HG03159 (cell line): ENCODE measurements at regions not wholly inside any gene's neighbourhood (a gene's known extent, or its start where the extent isn't known, plus 50 kb on each side); places are given as distances from the start of the nearest gene placed in this dataset.
"Not testable (repeated sequence)": the region's sequence is repeated elsewhere in the genome, so short reads cannot be mapped to it uniquely, and the experiment has no call there.

Experiments used
- ATAC-seq: cut with Tn5 transposase; IDR thresholded peaks from one replicate; pipeline ENCODE4 v1.9.1; 2021; ENCODE audit warnings: mild to moderate bottlenecking, moderate library complexity; ENCODE audit not compliant: unreplicated experiment

DNA sequence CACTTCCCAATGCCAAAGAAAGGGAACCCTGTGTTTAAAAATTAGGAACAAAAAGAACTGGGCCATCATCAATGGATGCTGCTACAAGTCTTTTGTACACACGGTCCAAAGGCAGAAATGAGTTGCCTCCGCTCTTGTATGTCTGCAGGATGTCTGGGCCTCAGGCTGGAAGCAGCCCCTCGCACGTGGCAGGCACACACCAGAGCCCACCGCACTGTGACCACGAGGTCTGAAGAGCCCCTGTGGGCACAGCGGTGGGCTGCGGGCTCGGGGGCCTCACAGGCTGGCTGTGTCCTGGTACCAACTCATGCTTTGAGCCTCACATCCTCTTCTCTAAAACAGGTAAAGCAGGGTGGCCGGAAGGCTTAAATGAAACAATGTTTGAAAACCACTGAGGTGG, 309.3 kb downstream of the C16orf95 start:
- no peak for ATAC-seq

DNA sequence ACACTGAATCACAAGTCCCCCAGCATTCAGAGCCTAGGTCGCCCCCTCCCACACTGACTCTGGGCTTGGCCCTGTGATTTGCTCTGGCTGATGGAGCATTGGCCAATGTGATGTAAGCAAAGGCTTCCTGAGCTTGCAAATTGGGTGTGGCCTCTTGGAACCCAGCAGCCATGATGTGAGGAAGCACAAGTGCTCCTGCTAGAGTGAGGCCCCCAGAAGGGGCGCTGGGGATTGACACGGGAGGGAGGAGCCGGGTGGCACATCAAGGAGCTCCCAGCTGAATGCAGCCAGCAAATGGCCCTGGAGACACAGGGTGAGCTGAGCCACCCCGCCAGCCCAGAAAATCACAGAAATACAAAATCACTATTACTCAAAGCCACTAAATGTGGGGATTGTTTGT, 308.5 kb downstream of the C16orf95 start:
- ATAC-seq: no peak

DNA sequence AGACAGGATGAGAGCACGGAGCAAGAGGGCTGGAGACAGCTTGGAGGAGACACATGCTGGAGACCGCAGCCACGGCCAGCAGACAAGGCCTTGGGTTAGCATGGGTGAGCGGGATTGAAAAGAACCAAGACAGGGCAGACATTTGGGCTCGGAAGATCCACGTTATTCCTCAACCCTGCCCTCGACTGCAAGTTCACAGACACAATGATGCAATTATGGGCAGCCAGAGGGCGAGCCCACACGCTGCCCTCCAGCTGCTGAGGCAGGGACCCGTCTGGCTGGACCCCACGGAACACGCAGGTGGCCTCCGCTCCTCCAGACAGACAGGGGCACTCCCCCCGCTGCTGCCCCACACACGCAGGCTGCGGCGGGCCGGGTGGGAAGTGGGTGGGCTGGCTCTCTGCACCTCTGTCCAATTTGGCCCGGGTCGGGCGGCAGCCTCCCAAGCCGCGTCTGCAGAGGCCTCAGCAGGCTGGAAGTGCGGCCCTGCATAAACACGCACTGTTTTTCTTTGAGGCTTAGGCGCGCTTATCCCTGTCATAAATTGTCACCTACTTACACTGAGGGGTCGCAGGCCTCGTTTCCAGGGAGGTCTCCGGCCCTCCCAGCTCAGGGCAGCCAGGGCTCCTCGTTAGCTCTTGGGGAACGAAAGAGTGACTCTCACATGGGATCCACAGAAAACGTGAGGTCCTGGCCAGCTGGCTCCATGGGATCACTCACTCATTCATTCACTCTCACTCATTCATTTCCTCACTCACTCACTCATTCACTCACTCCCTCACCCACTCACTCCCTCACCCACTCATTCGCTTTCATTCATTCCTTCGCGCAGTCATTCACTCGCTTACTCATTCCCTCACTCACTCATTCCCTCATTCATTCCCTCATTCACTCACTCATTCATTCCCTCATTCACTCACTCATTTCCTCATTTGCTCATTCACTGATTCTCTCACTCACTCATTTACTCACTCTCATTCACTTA, 303.9 kb downstream of the C16orf95 start:
- ATAC-seq: no peak

DNA sequence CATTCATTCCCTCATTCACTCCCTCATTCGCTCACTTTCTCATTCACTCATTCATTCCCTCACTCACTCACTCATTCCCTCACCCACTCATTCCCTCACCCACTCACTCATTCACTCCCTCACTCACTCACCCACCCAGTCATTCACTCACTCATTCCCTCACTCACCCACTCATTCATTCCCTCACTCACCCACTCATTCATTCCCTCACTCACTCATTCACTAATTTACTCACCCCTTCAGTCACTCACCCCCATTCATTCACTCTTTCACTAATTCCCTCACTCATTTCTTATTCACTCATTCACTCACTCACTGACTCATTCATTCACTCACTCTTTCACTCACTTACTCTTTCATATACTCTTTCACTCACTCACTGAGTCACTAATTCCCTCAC, 303.1 kb downstream of the C16orf95 start:
- no peak for ATAC-seq

DNA sequence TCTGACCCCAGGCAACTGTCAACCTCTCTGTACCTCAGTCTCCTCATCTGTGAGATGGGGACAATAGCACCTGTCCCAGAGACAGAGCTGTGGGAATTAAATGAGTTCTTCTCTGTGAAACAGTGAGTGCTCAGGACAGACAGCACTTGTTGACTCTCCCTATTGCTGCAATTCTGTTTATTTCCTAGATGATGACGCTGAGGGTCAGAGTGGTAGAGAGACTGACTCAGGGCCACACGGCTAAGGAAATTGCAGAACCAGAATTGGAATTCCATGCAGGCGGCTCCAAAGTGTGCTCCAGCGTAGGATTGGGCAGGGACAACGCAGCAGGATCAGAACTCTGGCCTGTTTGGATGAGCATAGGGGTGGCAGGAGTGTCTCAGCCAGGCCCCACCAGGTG, 302.2 kb downstream of the C16orf95 start:
- no peak for ATAC-seq

DNA sequence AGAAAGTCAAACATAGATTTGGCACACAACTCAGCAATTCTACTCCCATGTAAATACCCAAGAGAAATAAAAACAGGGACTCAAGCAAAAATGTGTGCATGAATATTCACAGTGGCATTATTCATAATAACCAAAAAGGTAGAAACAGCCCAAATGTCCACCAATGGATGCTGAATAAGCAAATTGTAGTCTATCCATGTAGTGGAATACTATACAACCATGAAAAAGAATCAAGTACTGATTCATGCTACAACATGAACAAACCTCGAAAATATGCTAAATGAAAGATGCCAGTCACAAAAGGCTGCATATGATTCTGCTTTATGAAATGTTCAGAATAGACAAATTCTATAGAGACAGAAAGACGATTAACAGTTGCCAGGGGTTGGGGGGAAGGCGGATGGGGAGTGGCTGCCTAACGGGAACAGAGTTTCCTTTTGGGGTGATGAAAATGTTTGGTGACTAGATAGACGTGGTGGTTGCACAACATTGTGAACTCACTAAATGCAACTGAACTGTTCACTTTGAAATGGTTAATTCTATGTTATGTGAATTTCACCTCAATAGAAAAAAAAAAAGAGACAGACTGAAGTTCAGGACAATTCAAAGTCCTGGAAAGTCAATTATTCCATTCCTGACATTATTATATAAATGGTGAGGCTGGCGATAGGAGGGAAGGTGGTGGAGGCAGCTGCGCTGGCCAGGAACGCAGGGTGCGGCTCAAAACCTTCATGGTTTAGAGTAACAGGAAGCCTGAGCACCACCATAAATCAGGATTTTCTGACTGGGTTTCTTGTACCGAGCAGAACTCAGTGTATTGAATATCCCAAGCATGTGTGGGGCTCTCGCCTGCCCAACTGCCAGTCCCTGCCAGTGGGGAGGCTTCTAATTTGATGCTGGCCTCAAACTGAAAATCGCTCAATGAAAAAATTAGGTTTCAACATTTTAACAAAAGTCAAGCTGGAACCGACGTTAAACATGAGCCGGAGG, 300.9 kb downstream of the C16orf95 start:
- no peak for ATAC-seq

DNA sequence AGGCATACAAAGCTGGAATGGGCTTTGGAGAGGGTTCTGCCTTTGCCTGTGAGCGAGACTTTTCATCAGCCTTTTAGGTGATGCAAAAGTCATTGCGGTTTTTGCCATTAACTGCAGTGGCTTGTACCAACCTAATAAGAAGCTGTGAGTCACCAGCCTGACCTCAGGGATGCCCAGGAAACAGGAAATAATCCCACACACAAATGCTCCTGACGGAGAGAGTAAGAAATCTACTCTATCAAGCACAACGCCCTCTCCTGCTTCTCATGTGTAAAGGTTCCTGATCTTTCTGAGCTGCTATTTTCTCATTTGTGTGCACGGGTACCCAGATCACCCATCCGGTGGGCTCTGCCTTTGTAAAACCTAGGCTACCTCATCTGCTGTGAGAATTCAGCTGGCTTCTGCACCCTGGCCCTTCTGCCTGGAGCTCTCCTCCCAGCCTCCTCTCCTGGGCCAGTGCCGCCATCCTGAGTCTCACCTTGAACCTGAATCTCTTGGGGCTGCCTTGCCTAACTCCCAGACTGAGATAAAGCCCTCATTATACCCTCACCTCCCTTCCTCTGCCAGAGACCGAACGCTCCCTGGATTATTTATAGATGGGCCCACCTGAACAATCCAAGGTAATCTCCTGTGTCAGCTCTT, 299.7 kb downstream of the C16orf95 start:
- ATAC-seq: no peak

DNA sequence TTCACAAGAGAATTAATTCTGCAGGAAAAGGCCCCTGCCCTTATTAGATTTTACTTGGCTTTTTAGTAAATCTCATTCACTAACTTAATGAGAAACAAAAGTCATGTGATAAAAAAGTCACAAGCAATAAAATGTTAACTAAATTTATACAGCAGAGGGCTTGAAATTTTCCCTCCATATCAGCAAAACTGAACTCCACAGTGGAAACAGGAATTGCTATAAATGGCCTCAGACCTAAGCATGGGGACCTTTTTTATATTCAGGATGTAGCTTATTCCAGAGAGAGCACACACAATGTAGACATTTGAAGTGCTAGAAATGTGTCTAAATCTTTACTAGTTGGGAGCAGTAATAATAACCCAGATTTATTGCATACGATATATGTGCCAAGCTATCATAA, 291.5 kb downstream of the C16orf95 start:
- ATAC-seq: no peak

DNA sequence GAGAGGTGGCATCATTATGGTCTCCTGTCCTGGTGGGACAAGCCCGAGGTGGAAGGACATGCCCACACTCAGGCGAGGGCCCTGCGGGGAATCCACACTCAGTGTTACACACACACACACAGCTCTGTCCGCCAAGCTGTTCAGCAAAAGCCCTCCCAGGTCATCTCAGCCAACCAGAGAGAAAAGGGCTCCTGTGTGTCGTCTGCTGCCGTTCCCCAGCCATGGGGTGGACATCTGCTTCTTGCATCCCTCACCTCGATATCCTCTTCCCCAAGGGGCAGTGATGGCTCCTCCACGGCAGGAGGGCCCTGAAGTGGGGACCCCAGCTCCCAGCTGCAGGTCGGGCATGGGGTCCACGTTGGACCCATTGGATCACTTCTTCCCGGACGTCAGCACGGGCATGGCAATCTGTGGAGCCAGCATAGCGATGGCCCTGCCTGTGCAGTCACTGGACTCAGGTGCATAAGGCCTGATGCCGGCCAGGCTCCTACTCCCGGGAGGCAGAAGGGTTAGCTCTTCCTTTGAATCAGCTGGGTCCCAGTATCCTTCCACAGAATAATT, 290.1 kb downstream of the C16orf95 start:
- no peak for ATAC-seq

DNA sequence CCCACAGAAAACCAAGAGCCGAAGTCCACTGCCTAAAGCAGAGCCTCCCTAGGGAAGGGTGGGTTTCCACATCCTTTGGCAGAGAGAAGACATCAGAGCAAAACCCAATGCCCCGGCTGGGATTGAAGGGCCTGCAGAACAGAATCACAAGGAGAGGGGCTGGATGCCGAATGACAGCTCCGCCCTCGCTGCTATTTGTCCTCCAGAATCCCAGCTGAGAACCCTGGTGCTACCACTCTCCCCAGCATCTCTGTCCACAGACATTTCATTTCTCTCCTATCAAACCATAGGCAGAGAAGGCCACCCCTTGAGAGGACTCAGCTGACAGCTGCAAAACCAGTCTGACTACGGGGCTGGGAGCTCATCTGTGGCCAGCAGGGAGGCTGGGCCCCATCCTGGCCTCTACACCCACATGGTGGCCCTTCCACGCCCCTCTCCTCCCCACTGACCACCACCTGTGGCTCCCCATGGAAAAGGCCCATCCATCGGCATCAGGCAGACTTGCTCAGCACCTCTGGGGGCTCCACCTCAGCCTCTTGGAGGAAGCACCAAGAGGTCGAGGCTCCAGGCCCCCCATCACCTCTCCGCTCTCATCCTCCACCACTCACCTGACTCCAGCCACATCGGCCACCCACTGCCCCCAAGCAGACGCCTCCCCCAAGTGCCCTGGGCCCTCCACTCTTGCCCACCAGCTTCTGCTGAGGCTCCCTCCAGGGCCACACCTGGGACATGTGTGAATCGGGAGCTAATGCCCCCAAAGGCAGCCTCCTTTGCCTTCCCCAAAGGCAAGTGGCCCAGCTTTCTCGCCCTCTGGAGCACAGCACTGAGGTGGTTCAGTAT, 288.5 kb downstream of the C16orf95 start:
- ATAC-seq: no peak

DNA sequence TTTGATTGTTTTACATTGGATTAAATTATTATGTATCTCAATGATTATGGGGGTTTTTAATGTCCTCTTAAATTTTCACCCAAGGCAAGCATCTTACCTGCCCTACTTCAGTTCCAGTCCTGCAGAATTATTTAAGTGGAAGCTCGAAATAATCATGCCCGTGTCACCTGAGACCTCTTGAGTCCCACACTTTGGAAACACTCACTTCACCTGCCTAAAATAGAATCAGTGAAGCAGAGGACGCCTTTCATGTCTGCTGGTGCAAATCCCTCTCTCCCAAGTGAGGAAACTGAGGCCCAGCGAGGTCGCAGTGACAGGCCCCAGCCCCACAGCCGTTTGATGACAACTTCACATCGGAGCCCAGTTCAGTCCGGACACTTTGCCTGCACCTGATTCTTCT, 284.6 kb downstream of the C16orf95 start:
- no peak for ATAC-seq

DNA sequence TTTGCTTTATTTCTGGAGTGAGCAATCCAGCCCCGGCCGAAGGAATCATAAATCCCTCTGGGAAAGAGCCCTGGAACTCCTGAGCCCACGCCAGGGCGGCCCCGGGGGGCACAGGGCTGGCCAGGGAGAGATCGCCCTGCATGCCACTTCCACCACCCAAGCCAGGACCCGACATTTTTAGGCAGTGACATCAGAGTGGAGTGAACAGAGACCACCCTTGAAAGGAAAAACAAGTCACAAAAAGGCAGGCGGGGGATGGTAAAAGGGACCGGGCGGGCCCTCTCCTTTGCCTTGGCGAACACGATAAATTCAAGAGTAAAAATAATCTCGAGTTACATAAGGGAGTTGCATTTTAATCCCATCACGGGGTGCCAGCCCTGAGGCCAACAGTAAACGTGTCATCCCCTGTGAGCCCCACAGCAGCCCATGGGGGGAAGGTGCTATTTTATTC, 284.1 kb downstream of the C16orf95 start:
- ATAC-seq: no peak

DNA sequence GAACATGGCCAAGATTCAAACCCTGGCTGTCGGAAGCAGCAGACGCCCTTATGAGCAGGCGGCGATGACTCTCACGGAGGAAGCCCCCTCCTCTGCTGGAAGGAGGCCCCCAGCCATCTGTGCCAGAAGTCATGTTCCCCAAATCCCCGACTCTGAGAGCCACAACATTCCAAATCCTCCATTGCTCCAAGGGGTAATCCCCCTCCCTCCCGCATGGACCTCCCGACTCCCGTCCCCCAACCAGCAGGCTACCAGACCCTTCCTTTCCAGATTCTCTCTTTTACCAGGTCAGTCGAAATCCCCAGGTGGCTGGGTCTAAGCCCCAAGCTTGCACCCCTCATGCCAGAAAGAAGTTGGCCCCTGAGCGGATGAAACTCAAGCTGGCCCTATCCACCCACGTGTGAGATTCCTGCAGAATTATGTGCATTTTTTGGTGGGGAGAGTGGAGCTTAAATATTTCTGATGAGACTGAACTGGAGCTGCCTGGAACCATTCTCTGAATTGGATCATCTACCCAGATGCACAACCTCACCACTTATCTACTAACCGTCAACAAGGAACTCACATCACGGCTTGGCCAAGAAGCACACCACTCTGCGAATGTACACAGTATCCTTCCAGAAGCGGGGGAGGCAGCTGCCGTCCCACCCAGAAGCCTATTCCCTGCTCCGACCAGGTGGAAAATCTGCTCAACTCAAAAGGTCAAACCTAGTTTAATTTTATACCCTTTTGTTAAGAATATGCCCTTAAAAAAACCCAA, 283.5 kb downstream of the C16orf95 start:
- no peak for ATAC-seq

DNA sequence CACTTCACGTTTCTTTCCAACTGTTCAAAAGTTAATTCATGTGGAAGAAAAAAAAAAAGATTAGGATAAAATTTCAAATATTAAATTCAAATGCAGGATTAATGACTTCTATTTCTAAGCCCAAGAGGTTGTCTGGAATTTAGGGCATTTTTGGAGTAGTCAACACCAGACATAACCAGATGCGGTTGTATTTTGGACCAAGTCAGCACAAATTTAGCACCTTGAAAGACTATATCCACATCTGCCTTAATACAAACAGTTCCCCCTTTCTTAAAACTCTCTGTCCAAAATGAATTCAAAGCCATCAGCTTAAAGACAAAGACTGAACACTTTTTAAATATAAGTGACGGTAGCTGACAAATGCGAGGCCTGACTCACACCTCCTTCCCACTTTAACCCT, 282.9 kb downstream of the C16orf95 start:
- no peak for ATAC-seq

DNA sequence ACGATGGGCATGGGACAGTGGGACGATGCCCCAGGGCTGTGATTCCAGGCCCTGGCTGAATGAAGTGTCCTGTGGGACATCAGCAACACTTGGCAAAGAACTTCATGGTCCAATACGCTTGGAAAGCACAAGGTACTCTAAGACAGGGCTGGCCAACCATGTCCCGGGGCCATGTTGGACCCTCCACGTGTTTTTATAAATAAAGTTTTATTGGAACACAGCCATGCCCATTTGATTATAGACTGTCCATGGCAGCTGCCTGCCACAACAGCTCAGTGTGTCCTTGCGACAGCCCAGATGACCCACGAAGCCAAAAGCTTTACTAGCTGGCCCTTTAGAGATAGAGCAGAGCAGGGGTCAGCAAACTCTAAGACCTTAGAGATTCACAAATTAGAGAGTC, 282.1 kb downstream of the C16orf95 start:
- no peak for ATAC-seq

DNA sequence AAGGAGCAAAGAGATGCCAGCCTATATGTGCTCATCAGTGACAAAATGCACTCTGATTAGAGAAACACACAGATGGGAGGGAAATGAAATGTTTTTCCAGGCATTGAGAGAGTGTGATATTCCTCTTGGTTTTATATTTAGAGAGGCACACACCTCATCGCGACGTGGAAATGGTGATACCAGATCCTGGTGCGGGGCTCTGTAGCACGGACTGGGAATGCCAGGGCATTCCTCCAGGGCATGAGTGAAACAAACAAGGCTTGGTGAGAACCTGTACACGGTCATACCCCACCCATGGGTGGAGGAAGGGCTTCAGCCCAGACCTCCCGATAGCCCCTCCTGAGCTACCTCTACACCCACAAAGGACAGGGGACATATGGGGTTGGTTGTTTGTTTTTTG, 280.2 kb downstream of the C16orf95 start:
- no peak for ATAC-seq

DNA sequence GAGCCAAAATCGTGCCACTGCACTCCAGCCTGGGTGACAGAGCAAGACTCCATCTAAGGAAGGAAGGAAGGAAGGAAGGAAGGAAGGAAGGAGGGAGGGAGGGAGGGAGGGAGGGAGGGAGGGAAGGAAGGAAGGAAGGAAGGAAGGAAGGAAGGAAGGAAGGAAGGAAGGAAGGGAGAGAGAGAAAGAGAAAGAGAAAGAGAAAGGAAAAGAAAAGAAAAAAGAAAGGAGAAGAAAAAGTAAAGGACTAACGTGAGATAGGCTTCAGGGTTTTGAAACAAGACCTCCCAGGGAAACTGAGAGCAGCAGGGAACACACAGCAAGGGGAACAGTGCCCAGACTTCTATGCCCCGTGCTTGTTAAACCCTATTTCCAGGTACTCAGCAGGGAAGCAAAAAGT, 278.7 kb downstream of the C16orf95 start:
- ATAC-seq: not testable (repeated sequence)

DNA sequence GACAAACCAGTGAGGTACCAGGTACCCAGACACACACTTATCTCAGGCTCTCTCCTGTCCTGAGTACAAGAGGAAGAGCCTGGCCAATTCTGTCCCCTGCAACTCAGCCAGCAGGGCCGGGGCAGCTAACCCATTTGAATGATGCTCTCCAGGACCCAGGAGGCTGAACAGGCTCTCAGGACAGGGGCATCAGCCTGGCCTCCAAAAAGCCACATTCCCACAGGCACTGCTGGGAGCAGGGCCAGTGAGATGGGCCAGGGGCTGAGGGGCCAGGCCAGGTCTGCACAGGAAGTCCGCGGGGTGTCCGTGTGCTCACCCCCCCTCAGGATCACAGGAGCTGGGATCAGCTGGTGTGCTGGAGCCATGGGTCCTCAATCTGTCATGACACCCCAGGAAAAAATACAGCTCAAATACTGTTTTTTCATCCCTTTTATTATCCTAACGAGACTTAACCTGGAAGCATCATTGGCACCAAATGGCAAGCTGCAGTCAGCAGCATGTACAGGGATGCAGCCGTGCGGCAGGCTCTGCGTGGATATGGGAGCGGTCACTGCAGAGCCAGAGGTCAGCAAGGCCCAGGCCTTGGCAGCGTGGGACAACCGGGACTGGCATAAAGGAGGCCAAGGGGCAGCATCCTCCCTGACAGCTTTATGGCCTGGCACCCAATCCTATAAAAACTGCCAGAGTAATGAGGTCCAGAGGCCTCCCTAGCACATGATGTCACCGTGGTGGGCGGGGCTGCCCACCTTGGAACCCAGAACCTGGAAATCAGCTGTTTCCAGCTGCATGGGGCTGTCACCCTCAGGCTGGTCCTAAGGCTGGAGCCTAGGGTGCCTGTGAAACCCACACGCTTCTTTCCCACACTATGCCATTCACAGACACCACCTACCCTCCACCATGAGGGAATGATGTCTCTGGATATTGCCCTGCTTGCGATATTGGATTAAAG, 276.7 kb downstream of the C16orf95 start:
- no peak for ATAC-seq
